HG03103 (cell line): ENCODE measurements at regions not wholly inside any gene's neighbourhood (a gene's known extent, or its start where the extent isn't known, plus 50 kb on each side); places are given as distances from the start of the nearest gene placed in this dataset.
"Not testable (repeated sequence)": the region's sequence is repeated elsewhere in the genome, so short reads cannot be mapped to it uniquely, and the experiment has no call there.

Source experiments
- ATAC-seq: cut with Tn5 transposase; IDR thresholded peaks from one replicate; pipeline ENCODE4 v1.9.1; 2021; ENCODE audit warnings: low read depth; ENCODE audit not compliant: unreplicated experiment

DNA sequence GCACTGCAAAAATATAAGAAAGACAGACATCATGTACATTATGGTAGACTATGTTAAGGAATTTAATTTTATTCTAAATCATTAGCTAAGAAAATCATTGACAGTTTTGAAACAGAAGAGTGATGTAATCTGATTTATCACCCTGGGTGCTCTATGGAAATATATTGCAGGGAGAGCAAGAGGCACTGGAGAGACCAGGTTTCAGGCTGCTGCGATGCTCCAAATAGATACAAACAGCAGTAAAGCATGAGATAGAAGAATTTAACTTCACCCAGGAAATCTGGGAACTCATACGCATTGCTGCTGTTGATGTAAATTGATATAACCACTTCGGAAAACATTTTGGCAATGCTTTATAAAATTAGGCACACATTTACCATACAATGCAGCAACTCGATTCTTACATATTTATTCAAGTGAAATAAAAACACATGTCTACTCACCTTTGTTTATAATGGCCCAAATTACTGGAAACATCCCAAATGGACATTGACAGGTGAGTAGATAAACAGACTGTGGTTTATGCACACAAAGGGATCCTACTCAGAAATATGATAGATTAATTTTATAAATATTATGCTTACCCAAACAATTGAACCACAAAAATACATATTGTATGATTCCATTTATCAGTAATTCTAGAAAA lies 535.1 kb upstream of the CHORDC1 start:
- ATAC-seq = no peak

DNA sequence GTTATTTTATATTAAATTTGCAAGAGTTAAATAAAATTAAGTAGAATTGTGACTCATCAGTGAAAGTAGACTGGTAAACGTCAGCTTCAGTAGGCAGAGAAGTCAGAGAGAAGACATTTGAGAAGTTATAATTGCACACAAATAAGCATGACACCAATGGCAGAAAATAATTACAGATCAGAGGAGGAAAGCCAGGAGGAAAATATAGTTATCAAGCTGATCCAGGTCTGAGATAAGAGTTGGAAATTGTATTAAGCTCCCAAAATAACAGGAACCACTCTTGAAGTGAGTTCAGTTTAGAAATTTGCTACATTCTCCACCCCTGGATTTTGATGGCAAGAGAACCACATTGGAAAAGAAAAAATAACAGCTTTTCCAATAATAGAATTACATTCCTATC lies 533.8 kb upstream of the CHORDC1 start:
- no peak for ATAC-seq

DNA sequence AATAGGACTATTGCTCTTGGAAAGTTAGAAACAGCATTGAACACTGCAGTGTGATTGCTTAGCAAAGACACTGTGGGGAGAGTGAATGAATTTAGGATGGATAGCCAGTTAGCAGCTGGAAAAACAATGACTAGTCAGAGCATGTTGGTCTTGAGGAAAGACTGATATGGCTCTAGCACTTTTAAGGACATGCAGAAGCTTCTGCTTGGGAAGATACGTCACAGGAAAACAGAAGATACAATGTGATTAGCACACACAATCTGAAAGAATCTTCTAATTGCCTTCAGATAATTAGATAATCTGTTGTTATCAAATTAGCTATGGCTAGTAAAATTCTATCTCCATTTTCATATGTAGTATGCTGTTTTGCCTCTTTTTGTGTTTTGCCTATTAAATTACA lies 530.7 kb upstream of the CHORDC1 start:
- ATAC-seq = no peak

DNA sequence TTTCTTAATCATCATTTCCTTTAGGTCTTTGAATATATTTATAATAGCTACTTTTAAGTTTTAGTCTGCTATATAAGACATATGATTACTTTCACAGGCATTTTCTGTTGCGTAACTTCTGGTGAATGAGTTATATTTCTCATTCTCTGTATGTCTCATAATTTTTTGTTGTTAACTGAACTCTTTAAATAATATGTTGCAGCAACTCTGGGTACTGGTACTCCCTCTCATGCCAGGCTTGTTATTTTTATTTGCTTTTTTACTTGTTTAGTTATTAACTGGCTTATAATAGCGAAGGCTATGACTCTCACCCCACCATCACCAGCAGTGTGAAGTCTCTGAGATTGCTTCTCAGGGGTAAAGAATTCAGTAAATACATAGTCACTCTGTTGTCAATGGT lies 524.2 kb upstream of the CHORDC1 start:
- no peak for ATAC-seq

DNA sequence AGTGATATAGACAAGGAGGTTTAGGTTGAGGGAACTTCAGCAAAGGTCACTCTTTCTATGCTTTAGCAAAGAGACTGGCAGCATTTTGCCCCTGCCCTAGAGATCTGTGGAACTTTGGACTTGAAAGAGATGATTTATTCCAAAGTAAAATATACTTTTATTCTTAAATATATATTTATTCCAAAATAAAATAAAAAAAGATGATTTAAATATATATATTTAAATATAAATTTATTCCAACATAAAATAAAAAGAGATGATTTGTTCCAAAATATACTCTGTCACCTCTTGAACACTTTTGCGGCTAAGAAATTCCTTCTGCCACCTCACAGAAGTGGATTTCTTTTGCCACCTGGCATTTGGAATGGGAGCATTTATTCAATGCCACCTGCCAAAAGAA lies 521.3 kb upstream of the CHORDC1 start:
- ATAC-seq = no peak

DNA sequence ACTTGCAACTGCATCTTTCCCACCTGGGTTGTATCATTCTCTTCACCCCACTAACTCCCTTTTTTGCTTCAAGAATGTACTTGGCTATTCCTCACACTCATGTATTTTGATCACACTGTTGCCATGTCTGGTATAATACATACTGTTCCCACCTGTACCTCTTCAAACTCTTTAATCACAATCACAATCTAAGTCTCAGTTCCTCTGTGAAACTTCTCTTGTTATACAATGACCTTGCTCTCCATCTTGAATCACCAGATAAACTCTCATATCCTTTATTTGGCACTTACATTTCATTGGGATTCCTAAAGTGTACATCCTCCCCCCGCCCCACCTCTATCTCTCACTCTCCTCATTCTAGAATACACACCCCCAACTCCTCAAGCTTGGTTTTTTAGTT lies 516.0 kb upstream of the CHORDC1 start:
- ATAC-seq = no peak

DNA sequence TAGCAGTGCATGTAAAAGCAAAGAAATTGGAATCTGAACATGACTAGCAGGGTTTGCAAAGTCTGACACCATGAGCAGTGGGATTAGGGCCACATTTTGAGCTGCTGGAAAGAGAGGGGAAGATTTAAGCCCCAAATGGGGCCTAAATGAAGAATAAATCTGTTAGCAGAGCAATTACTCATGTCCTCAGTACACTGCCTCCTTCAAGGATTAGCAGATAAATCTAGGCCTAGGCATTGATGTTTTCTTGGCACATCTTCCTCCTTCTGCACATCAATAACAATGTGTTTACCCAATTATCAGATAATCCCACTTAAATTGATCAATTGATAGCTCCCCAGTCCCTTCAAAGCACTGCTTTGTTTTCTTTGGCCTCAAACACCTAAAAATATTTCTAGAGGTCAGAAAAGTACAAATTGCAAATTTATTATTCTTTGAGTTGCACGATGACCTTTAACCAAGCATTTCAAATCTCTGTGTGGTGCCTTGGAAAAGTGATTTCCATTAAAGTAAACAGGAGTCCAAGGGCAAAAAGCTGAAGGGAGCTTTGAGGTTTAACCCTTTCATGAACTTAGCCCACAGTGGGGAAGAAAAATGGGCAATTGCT lies 514.7 kb upstream of the CHORDC1 start:
- no peak for ATAC-seq

DNA sequence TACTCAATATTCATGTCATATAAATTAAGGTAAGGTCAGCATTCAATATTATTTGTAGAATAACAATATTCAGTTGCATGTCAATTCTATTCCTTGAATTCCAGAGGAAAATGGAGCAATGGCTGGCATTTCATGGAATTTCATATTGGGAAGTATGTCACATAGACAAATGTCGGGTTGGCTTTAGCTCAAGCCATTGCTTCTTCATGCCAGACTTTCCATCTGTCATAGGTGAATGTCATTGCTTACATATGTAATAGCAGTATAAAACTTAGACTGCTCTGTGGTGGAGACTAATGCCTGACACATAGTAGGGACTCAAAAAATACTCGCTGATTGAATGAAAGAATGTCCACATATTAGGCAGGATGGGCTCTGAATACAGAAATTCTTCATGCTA lies 509.6 kb upstream of the CHORDC1 start:
- no peak for ATAC-seq

DNA sequence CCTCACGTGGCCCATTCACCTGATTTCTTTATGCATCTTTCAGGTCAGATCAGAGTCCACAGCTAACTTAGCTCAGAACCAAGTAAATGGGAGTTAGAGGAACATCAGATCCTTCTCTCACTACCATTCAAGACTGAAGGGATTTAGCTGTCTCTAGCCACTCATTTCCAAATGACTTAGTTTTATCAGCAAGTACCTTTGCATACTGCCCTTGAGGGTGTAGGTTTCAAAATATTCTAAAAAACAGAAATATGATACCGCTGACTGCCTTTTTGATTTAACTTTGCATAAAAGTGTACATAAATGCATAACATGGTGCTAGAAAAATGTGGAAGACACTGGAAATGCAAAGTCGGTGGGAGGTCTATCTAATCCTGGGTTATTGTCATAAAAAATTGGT lies 500.6 kb upstream of the CHORDC1 start:
- no peak for ATAC-seq

DNA sequence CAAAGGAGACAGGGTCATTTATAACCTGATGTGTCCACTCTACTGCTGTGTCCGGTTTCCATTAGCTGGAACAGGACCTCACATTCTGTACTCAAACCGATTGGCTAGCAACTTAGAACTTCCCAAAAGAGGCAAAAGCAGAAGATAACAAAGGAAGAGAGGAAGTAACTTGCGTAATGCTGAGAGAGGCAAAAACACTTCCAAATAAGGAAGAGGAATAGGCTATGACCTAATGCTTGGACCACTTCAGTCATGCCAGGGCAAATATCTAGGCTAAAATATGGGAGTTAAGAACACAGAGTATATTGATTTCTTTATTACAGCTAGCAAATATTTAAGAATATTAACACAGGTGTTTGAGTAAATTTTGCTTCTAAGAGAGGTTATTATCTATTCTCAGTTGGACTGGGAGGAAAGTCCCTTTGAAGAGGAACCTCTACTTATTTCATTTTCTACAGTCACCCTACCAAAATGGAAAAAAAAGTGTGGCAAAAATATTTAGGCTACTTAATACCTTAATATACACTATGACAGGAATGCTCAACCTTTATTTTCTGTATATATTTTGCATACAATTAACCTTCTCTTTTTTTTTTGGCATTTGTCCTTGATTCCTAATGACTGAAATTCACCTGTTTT lies 499.8 kb upstream of the CHORDC1 start:
- no peak for ATAC-seq

DNA sequence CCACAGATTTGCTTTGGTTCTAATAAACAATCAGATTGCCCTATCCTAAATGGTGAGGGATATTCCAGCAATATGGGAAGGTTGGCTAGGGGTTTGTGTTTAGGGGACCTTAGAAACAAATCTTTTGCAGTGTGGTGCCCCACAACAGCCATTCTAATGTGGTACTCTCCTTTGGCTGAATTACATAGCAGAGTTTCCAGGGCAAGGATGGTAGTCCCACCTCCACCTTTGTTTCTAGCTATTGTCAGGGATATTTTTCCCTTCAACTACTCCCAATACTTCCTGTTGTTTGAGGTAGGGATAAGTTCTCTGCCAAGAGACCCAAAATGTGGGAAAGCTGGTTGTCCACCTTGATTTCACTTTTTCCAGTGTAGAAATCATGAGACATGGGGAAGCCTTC lies 494.7 kb upstream of the CHORDC1 start:
- no peak for ATAC-seq

DNA sequence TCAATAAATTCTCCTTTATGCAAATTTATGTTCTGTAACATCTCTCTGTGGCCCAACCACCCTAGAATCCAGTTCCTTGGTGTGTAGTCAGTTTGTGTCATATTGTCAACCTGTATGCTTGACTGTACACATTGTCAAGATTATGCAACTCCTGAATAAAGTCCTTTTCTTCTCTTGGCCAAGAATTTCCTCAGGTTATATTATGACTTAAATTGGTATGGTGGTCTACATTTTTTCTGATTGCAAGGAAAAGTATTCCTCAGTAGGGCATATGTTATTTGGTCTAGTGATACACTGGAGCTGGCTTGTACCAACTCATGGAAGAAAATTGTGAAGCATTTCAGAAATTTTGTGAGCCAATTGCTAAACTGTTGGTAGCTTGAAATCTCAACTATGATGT lies 482.8 kb upstream of the CHORDC1 start:
- no peak for ATAC-seq

DNA sequence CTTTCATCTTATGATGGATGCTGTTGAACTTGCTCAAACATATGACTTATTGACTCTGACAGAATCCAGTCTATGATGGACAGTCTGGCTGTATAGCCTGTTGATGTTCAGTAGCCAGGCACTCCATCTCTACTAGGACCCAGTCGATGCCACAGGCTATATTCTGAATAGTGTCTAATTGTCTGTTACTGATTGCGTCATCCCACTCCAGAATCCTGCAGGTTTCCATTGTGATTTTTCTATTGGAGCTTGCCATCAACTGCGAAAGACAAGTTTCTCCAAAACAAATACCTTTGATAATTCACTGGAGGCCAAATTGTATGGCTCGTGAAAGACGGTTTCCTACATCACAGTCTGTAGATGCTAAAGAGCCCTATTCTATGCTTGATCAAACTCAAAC lies 481.7 kb upstream of the CHORDC1 start:
- no peak for ATAC-seq

DNA sequence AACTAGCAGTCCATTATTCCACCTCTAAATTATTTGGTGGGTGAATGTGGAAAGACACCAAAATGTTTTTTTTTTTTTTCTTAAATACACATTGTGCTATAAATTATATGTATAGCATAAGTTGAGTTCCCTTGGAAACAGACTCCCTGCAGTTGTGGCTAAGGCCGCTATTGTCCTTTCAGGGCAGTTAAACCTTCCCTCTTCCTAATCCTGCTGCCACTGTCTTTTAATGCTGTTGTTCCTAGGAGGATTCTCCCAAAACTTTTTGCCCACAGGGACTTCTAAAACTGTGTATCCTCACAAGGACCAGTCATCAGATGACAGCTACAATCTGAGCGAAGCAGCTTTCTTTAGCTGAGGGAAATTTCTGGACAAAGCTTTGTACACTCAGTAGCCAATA lies 478.9 kb upstream of the CHORDC1 start:
- ATAC-seq = no peak

DNA sequence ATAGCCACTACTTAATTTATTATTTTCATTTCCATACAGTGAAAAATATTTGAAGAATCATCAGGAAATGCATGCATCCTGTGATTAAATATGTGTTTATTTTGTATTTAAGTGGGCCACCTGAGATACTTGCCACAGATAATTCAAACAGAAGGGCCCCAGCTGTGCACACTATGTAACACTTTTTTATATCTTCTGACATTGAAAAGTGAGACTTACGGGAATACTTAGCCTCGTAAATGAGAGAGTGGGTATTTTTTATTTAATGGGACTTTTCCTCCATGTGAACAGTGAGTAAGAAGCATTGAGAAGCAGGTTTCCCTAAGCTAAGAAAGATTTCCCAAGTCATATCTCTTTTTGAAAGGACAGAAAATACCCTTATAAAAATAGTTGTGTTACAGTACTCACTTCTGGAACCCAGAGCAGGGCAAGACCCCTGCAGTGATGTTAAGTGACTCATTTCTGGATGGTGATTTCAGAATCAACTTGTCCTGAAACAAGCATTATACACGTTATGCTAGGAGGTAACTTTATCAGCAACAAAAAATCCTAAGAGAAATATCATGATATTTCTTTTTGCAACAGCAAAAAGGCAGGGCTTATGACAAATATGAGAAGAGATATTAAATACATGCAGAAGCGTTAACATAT lies 478.1 kb upstream of the CHORDC1 start:
- peak; percentile 74 for ATAC-seq

DNA sequence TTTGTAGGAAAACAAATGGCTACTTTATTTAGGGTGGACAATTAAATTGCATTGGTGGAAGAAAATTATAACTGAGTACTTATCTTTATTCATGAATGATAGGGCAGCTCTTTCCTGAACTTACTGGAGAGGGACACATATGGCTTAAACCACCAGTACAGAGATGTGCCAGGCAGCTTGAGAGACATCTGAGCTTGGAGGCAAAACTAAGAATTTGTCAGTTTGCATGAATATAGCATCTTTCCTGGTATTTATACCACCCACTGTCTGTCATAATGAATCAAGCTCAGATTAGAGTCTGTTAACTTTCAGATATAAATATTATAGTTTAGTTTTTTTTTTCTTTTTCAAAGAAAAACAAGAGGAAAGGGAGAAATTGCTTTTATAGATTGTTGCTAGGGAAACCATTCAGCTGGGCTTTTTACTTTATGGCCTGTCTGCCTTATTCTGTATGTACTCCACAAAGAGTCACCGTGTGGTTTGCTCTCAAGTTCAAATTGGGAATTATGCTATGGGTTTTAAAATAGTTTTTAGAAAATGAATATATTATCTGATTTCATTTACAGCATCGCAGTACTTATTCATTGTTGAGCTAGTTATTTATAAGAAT lies 477.0 kb upstream of the CHORDC1 start:
- no peak for ATAC-seq

DNA sequence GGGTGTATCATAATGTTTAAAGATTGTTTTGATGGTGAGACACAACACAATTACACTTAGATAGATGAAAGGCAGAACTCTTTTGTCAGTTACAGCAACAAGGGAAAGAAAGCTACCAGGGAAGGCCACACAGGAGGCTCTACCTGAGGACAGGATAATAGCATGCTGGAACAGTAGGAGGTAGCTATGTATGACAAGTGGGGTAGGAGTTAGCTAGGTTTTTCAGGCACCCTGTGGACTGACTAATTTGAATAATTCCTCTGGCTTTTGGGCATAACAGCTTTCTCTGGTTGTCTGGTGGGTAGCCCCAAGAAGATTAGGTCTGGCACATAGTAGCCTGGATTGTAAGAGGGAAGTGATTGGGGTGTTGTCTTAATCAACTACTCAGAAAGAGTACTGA lies 475.4 kb upstream of the CHORDC1 start:
- ATAC-seq = no peak

DNA sequence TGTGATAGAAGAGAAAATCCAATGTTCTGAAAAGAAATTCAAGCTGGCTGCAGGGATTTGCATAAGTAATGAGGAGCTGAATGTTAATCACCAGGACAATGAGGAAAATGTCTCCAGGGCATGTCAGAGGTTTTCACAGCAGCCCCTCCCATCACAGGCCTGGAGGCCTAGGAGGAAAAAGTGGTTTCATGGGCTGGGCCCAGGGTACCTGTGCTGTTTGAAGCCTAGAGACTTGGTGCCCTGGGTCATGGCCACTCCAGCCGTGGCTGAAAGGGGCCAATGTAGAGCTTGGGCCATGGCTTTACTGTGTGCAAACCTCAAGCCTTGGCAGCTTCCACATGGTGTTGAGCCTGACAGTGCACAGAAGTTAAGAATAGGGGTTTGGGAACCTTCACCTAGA lies 452.6 kb upstream of the CHORDC1 start:
- ATAC-seq = not testable (repeated sequence)

DNA sequence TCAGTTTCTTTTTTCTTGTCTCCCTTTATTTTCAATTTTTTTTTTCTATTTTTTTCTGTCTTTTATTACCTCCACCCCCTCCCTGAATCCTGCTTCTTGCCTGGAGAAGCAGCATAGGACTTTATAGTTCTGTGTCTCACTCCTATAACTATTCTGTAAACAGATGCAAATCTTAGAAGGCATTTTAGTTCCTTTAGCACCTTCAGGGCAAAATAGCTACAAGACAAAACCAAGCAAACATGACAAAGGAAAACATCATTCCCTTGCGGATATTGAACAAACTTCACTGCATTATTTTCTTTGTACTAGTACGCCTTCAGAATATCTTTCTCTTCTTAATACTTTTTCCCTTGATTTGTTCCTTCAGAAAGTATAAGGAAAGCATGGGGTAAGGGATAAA lies 446.2 kb upstream of the CHORDC1 start:
- ATAC-seq = no peak

DNA sequence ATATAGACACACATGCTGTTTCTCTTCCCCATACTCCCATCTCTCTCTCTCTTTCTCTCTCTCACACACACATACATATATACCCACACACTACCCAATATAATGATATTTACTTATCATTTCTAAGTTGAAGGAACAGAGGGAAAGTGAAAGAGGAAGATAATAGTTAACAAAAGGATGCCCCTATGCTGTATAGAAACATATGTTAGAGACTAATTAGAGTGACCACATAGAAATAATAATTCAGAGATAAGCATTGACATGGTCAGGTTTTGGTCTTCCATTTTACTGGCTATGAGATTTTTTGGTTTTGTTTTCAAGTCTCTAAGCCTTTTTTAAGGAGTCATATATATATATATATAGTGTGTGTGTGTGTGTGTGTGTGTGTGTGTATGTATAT lies 445.7 kb upstream of the CHORDC1 start:
- no peak for ATAC-seq

DNA sequence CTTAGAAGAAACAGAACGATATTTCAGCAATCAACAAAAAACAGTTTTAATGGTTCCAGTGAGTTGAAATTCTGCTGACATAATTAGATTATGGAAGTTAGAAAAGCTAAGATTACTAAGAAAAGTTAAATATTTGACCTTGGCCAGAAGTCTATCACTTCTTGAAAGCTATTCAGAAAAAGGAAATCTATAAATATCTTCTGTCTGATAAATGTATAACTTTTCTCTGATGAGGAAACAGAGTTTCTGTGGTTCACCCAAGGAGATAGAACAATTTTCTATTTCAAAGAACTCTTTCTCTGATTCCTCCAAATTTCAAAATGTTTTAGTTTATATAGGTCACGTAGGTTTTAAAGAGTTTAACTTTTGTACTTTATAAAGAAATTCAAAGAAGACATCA lies 438.4 kb upstream of the CHORDC1 start:
- no peak for ATAC-seq
